IMR-90 (cell line): ENCODE measurements at regions not wholly inside any gene's neighbourhood (a gene's known extent, or its start where the extent isn't known, plus 50 kb on each side); places are given as distances from the start of the nearest gene placed in this dataset.
A peak's percentile ranks its signal among the peaks of the same experiment; 100 is the strongest.

Source experiments
- ATAC-seq: fragments of 200-7000 bp; cut with Tn5 transposase; 2 replicates; pipeline ENCODE4 v1.9.1; 2020; ENCODE audit warnings: low read depth, mild to moderate bottlenecking, moderate library complexity
- BruUV-seq: library from RNA; stranded (reverse); fragments of 400-500 nt; replicated peaks from 2 replicates; lab custom pipeline; 2021; lab: Mats Ljungman, UMichigan
- CTCF ChIA-PET: fragments of 300-600 bp; formaldehyde crosslinking; extraction: SDS; loops from one replicate; lab custom pipeline; 2021; ENCODE audit warnings: antibody characterized with exemption; lab: Yijun Ruan, JAX
- POLR2A ChIA-PET: fragments of 300-600 bp; sonication (Branson Sonifier 250); formaldehyde crosslinking; loops from one replicate; lab custom pipeline; 2022; ENCODE audit warnings: antibody characterized with exemption; ENCODE audit not compliant: unreplicated experiment; lab: Charles Lee
- DNase-seq: peaks from one replicate; pipeline ENCODE4 v3.0.0; 2013
- H2AFZ ChIP-seq: replicated peaks from 2 replicates; pipeline ENCODE3; 2013; ENCODE audit warnings: low read length, mild to moderate bottlenecking; ENCODE audit not compliant: poor library complexity
- H2AK5ac ChIP-seq: 2 replicates; pipeline ENCODE4 v1.6.1; 2013; ENCODE audit warnings: low read depth, low read length, inconsistent platforms
- H2AK9ac ChIP-seq: replicated peaks from 2 replicates; pipeline ENCODE3; 2013; ENCODE audit warnings: mild to moderate bottlenecking, low read depth, low read length, moderate library complexity; ENCODE audit not compliant: poor library complexity
- H2BK120ac ChIP-seq: 2 replicates; pipeline ENCODE4 v1.6.1; 2013; ENCODE audit warnings: low read depth, low read length, inconsistent platforms
- H2BK15ac ChIP-seq: 3 replicates; pipeline ENCODE4 v1.6.1; 2013; ENCODE audit warnings: low read depth, low read length, inconsistent platforms
- H2BK20ac ChIP-seq: 2 replicates; pipeline ENCODE4 v1.6.1; 2013; ENCODE audit warnings: low read depth, mild to moderate bottlenecking, inconsistent platforms, low read length, moderate library complexity
- H2BK5ac ChIP-seq: 2 replicates; pipeline ENCODE4 v1.6.1; 2013; ENCODE audit warnings: mild to moderate bottlenecking, low read depth, low read length, inconsistent platforms; ENCODE audit not compliant: poor library complexity, severe bottlenecking
- H3K14ac ChIP-seq: replicated peaks from 2 replicates; pipeline ENCODE4 v1.6.1; 2013; ENCODE audit warnings: low read depth, low read length, inconsistent platforms
- H3K18ac ChIP-seq: 2 replicates; pipeline ENCODE4 v1.6.1; 2013; ENCODE audit warnings: low read depth, low read length, control low read depth
- H3K23ac ChIP-seq: 2 replicates; pipeline ENCODE4 v1.6.1; 2013; ENCODE audit warnings: low read depth, low read length, inconsistent platforms
- H3K27ac ChIP-seq: 2 replicates; pipeline ENCODE4 v1.5.1; 2013; ENCODE audit warnings: mild to moderate bottlenecking, control low read depth, low read length; ENCODE audit not compliant: insufficient read depth
- H3K27me3 ChIP-seq: 2 replicates; pipeline ENCODE4 v1.6.1; 2013; ENCODE audit warnings: low read length; ENCODE audit not compliant: control insufficient read depth, insufficient read depth
- H3K36me3 ChIP-seq: 2 replicates; pipeline ENCODE4 v1.6.1; 2013; ENCODE audit warnings: low read length, mixed read lengths; ENCODE audit not compliant: control insufficient read depth, insufficient read depth
- H3K4ac ChIP-seq: 2 replicates; pipeline ENCODE4 v1.6.1; 2013; ENCODE audit warnings: low read depth, low read length, inconsistent platforms
- H3K4me1 ChIP-seq: 2 replicates; pipeline ENCODE4 v1.6.1; 2013; ENCODE audit warnings: low read length, mixed read lengths; ENCODE audit not compliant: control insufficient read depth, insufficient read depth
- H3K4me2 ChIP-seq: 2 replicates; pipeline ENCODE4 v1.6.1; 2013; ENCODE audit warnings: low read depth, mild to moderate bottlenecking, control low read depth, low read length, moderate library complexity
- H3K4me3 ChIP-seq: 2 replicates; pipeline ENCODE4 v1.5.1; 2013; ENCODE audit warnings: low read depth, mild to moderate bottlenecking, control low read depth, low read length, moderate library complexity; ENCODE audit not compliant: insufficient read depth
- H3K56ac ChIP-seq: 2 replicates; pipeline ENCODE4 v1.6.1; 2013; ENCODE audit warnings: low read length, inconsistent platforms; ENCODE audit not compliant: insufficient read depth; ENCODE audit errors: extremely low read depth
- H3K79me1 ChIP-seq, 2 experiments: 2 replicates each; pipeline ENCODE4 v1.6.1; 2013; ENCODE audit warnings: low read length in 2 of 2, inconsistent platforms in 1 of 2, low read depth in 1 of 2
- H3K9ac ChIP-seq: 2 replicates; pipeline ENCODE4 v1.6.1; 2013; ENCODE audit warnings: low read depth, low read length, control low read depth
- H3K9me1 ChIP-seq: 2 replicates; pipeline ENCODE4 v1.6.1; 2013; ENCODE audit warnings: low read length, inconsistent platforms; ENCODE audit not compliant: insufficient read depth
- H3K9me3 ChIP-seq: 2 replicates; pipeline ENCODE4 v1.6.1; 2013; ENCODE audit warnings: low read length; ENCODE audit not compliant: control insufficient read depth, insufficient read depth
- H4K20me1 ChIP-seq: 2 replicates; pipeline ENCODE4 v1.6.1; 2013; ENCODE audit warnings: low read length, inconsistent platforms; ENCODE audit not compliant: insufficient read depth
- H4K5ac ChIP-seq: 2 replicates; pipeline ENCODE4 v1.6.1; 2013; ENCODE audit warnings: mild to moderate bottlenecking, low read depth, low read length, control low read depth
- H4K8ac ChIP-seq, 2 experiments: 2 replicates each; pipeline ENCODE4 v1.6.1; 2013; ENCODE audit warnings: low read depth in 2 of 2, low read length in 2 of 2, control low read depth in 1 of 2, inconsistent platforms in 1 of 2
- H4K91ac ChIP-seq: 2 replicates; pipeline ENCODE4 v1.6.1; 2013; ENCODE audit warnings: low read depth, low read length, inconsistent platforms; ENCODE audit not compliant: insufficient read depth
- BHLHE40 ChIP-seq: fragments of 150-350 bp; IDR thresholded peaks from 2 replicates; pipeline ENCODE4 v1.6.1; 2016; ENCODE audit warnings: mild to moderate bottlenecking, low read depth, low read length
- CEBPB ChIP-seq: IDR thresholded peaks from 2 replicates; pipeline ENCODE4 v1.6.1; 2012; ENCODE audit warnings: low read depth, low read length, improper control_type of control experiment
- MAFK ChIP-seq: IDR thresholded peaks from 2 replicates; pipeline ENCODE4 v1.6.1; 2012; ENCODE audit warnings: low read depth, low read length, improper control_type of control experiment
- NFE2L2 ChIP-seq: fragments of 150-350 bp; IDR thresholded peaks from 2 replicates; pipeline ENCODE4 v1.6.1; 2016; ENCODE audit warnings: low read depth, mild to moderate bottlenecking, low read length
- RFX5 ChIP-seq: IDR thresholded peaks from 2 replicates; pipeline ENCODE4 v1.8.0; 2012; ENCODE audit warnings: low read depth, mild to moderate bottlenecking, low read length, moderate library complexity
- WGBS, 2 experiments: methylation state at CpG; one replicate each; pipeline versions ENCODE4 v1.1.5 to v1.1.7; 2013; ENCODE audit warnings: missing lambda C conversion rate in 2 of 2; ENCODE audit not compliant: insufficient read length in 1 of 2; ENCODE audit errors: extremely low coverage in 2 of 2; 5-methylcytosine and 5-hydroxymethylcytosine counted together
- dilution Hi-C: fragments of 300-500 bp; cut with HindIII; formaldehyde crosslinking; loops from one replicate; pipeline ENCODE4 v1.14.3; 2018; ENCODE audit warnings: low sequenced_read_pairs; ENCODE audit not compliant: unreplicated experiment
- in situ Hi-C: fragments of 300-500 bp; cut with MboI; formaldehyde crosslinking; loops from 3 replicates; pipeline ENCODE4 v1.14.3; 2019; ENCODE audit warnings: low sequenced_read_pairs, inconsistent platforms, mixed read lengths
- intact Hi-C: fragments of 100-400 bp; cut with micrococcal nuclease; formaldehyde crosslinking; loops from 2 replicates; pipeline ENCODE4 v1.10.0; 2022
- TF ChIP-seq, protein P1 (sequence below): fragments of 150-350 bp; IDR thresholded peaks from 2 replicates; pipeline ENCODE4 v1.6.1; 2017; ENCODE audit warnings: mild to moderate bottlenecking, antibody characterized with exemption, low read length, low read depth
- TF ChIP-seq, protein P2 (sequence below): conservative IDR thresholded peaks from 2 replicates; pipeline ENCODE4 v1.5.1; 2012; ENCODE audit warnings: mild to moderate bottlenecking, low read depth, low read length, improper control_type of control experiment

GRCh38 chr1:221470000-221470698, 271.7 kb downstream of the DUSP10 start:
- intact Hi-C loops, result loop anchor here (10.0 kb wide), 2 partner anchors 415 to 775 kb away; no protein-coding TSS in a partner anchor
- H3K4me2 ChIP-seq, result no peak overlapping the region
- DNase-seq (peak; percentile 10), ATAC-seq (peak; percentile 49)
- H3K27ac ChIP-seq, result no peak overlapping the region
- no CpG with 5 or more reads among the region's 6 CpGs for WGBS, 2 experiments
- no peaks in the 10 kb centered on the region for H3K79me1 ChIP-seq
- H3K23ac ChIP-seq, result peak overlapping the region; percentile 10; the same call in 1 of the 2 replicates
- no peak overlapping the region for H2BK120ac ChIP-seq
- no peak overlapping the region for H2BK5ac ChIP-seq
- no peak overlapping the region for H3K9ac ChIP-seq
- no peaks in the 10 kb centered on the region; the same call in 1 of the 2 replicates for H3K9me3 ChIP-seq
- H3K4me3 ChIP-seq, result no peak overlapping the region
- no peaks in the 10 kb centered on the region for H3K4me1 ChIP-seq
- POLR2A ChIA-PET, result no interaction called here
- H2AFZ ChIP-seq, result no peak overlapping the region
- no peak overlapping the region for H2AK9ac ChIP-seq
- CTCF ChIA-PET, result no interaction called here
- no peak overlapping the region for H2BK20ac ChIP-seq
- no peaks in the 10 kb centered on the region for H3K9me1 ChIP-seq
- BruUV-seq, result no TSS peak
- H4K8ac ChIP-seq, result no peak overlapping the region
- no peak overlapping the region for H2AK5ac ChIP-seq
- TF ChIP-seq CEBPB, result no peak
- TF ChIP-seq, protein P1, sequence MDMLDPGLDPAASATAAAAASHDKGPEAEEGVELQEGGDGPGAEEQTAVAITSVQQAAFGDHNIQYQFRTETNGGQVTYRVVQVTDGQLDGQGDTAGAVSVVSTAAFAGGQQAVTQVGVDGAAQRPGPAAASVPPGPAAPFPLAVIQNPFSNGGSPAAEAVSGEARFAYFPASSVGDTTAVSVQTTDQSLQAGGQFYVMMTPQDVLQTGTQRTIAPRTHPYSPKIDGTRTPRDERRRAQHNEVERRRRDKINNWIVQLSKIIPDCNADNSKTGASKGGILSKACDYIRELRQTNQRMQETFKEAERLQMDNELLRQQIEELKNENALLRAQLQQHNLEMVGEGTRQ, result no peak
- TF ChIP-seq NFE2L2, result no peak
- no peak for TF ChIP-seq BHLHE40
- no peak for TF ChIP-seq MAFK
- TF ChIP-seq, protein P2, sequence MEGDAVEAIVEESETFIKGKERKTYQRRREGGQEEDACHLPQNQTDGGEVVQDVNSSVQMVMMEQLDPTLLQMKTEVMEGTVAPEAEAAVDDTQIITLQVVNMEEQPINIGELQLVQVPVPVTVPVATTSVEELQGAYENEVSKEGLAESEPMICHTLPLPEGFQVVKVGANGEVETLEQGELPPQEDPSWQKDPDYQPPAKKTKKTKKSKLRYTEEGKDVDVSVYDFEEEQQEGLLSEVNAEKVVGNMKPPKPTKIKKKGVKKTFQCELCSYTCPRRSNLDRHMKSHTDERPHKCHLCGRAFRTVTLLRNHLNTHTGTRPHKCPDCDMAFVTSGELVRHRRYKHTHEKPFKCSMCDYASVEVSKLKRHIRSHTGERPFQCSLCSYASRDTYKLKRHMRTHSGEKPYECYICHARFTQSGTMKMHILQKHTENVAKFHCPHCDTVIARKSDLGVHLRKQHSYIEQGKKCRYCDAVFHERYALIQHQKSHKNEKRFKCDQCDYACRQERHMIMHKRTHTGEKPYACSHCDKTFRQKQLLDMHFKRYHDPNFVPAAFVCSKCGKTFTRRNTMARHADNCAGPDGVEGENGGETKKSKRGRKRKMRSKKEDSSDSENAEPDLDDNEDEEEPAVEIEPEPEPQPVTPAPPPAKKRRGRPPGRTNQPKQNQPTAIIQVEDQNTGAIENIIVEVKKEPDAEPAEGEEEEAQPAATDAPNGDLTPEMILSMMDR, result no peak
- no peak for TF ChIP-seq RFX5
- H3K27me3 ChIP-seq, result no peaks in the 10 kb centered on the region
- no peak overlapping the region; the same call in 2 of the 3 replicates for H2BK15ac ChIP-seq
- no peak overlapping the region for H3K14ac ChIP-seq
- dilution Hi-C loops, result no loop called here
- no peak overlapping the region for H3K56ac ChIP-seq
- no peaks in the 10 kb centered on the region for H4K20me1 ChIP-seq
- no peak overlapping the region for H3K18ac ChIP-seq
- H4K5ac ChIP-seq, result no peak overlapping the region
- H3K36me3 ChIP-seq, result no peaks in the 10 kb centered on the region
- no peak overlapping the region for H4K91ac ChIP-seq
- in situ Hi-C loops, result loop anchor here (25.0 kb wide), 1 partner anchor 1167 kb away; no protein-coding TSS in a partner anchor
- no peak overlapping the region for H3K4ac ChIP-seq
